Esophagus muscularis mucosa (tissue), 3 donors: ENCODE measurements at regions not wholly inside any gene's neighbourhood (a gene's known extent, or its start where the extent isn't known, plus 50 kb on each side); places are given as distances from the start of the nearest gene placed in this dataset.
"Not testable (repeated sequence)": the region's sequence is repeated elsewhere in the genome, so short reads cannot be mapped to it uniquely, and the experiment has no call there.

Source experiments
- EP300 ChIP-seq: sonication (generic); formaldehyde crosslinking; IDR thresholded peaks from one replicate; pipeline ENCODE4 v1.6.1; 2017; ENCODE audit warnings: antibody characterized with exemption
- TF ChIP-seq, protein P1 (sequence below), 3 experiments: fragments of 200-600 bp in 2 of 3; fragments of 450-650 bp in 1 of 3; sonication (generic) in 2 of 3; IDR thresholded peaks; one replicate each; pipeline ENCODE4 v1.5.1; 2017 to 2019; ENCODE audit warnings: antibody characterized with exemption in 3 of 3, mild to moderate bottlenecking in 2 of 3, moderate library complexity in 1 of 3

DNA sequence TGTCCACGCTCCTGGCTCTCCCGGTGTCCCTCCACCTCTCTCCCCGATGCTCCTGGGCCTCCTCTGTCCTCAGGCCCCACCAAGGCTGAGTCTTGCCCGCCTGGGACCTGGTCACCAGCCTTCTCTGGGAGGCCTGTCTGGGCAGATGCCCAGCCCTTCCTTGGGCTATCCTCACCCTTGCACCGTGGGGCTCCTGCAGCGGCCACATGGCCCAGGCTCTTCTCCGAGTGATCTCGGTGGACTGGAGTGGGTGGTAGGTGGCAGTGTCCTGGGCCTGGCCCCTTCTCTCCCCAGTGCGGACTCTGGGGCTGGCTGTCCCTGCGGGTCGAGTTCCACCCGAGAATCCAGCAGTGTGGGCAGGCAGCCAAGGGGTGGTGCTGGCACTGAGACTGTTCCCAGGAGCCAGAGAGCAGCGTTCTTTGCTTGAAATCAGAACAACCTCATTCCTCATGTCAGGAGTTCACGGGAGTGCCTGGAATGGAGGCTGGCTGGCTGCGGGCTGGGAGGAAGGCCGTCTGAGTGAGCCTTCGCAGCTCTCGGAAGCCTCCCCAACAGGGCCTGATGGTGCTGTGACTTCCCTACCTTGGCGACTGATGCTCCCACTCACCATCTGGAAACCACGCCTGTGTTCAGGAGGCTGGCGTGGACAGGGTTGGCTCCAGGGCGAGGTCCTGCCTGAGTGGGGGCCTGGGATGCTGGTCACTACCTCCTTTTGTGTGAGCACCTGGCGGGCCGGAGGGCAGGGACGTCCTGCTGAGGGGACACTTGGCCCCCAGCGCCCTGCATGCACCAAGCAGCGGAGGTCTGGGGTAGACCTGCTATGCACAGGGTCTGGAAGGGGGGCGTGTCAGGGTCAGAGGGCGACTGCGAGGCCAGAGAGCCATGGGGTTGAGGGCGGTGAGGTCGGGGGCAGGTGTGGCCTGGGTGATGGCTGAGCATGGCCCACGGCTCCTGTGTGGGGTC, 113.9 kb downstream of the TMEM121 start:
- not testable (repeated sequence) for TF ChIP-seq EP300
- TF ChIP-seq, protein P1, sequence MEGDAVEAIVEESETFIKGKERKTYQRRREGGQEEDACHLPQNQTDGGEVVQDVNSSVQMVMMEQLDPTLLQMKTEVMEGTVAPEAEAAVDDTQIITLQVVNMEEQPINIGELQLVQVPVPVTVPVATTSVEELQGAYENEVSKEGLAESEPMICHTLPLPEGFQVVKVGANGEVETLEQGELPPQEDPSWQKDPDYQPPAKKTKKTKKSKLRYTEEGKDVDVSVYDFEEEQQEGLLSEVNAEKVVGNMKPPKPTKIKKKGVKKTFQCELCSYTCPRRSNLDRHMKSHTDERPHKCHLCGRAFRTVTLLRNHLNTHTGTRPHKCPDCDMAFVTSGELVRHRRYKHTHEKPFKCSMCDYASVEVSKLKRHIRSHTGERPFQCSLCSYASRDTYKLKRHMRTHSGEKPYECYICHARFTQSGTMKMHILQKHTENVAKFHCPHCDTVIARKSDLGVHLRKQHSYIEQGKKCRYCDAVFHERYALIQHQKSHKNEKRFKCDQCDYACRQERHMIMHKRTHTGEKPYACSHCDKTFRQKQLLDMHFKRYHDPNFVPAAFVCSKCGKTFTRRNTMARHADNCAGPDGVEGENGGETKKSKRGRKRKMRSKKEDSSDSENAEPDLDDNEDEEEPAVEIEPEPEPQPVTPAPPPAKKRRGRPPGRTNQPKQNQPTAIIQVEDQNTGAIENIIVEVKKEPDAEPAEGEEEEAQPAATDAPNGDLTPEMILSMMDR (IDR thresholded peaks at IDR 0.05), result not testable (repeated sequence)
